IMR-90 (cell line): ENCODE measurements at regions not wholly inside any gene's neighbourhood (a gene's known extent, or its start where the extent isn't known, plus 50 kb on each side); places are given as distances from the start of the nearest gene placed in this dataset.

Experiments used
- ATAC-seq: fragments of 200-7000 bp; cut with Tn5 transposase; 2 replicates; pipeline ENCODE4 v1.9.1; 2020; ENCODE audit warnings: low read depth, mild to moderate bottlenecking, moderate library complexity
- BruUV-seq: library from RNA; stranded (reverse); fragments of 400-500 nt; replicated peaks from 2 replicates; lab custom pipeline; 2021; lab: Mats Ljungman, UMichigan
- CTCF ChIA-PET: fragments of 300-600 bp; formaldehyde crosslinking; extraction: SDS; loops from one replicate; lab custom pipeline; 2021; ENCODE audit warnings: antibody characterized with exemption; lab: Yijun Ruan, JAX
- POLR2A ChIA-PET: fragments of 300-600 bp; sonication (Branson Sonifier 250); formaldehyde crosslinking; loops from one replicate; lab custom pipeline; 2022; ENCODE audit warnings: antibody characterized with exemption; ENCODE audit not compliant: unreplicated experiment; lab: Charles Lee
- DNase-seq: peaks from one replicate; pipeline ENCODE4 v3.0.0; 2013
- H2AFZ ChIP-seq: replicated peaks from 2 replicates; pipeline ENCODE3; 2013; ENCODE audit warnings: low read length, mild to moderate bottlenecking; ENCODE audit not compliant: poor library complexity
- H2AK5ac ChIP-seq: 2 replicates; pipeline ENCODE4 v1.6.1; 2013; ENCODE audit warnings: low read depth, low read length, inconsistent platforms
- H2AK9ac ChIP-seq: replicated peaks from 2 replicates; pipeline ENCODE3; 2013; ENCODE audit warnings: mild to moderate bottlenecking, low read depth, low read length, moderate library complexity; ENCODE audit not compliant: poor library complexity
- H2BK120ac ChIP-seq: 2 replicates; pipeline ENCODE4 v1.6.1; 2013; ENCODE audit warnings: low read depth, low read length, inconsistent platforms
- H2BK15ac ChIP-seq: 3 replicates; pipeline ENCODE4 v1.6.1; 2013; ENCODE audit warnings: low read depth, low read length, inconsistent platforms
- H2BK20ac ChIP-seq: 2 replicates; pipeline ENCODE4 v1.6.1; 2013; ENCODE audit warnings: low read depth, mild to moderate bottlenecking, inconsistent platforms, low read length, moderate library complexity
- H2BK5ac ChIP-seq: 2 replicates; pipeline ENCODE4 v1.6.1; 2013; ENCODE audit warnings: mild to moderate bottlenecking, low read depth, low read length, inconsistent platforms; ENCODE audit not compliant: poor library complexity, severe bottlenecking
- H3K14ac ChIP-seq: replicated peaks from 2 replicates; pipeline ENCODE4 v1.6.1; 2013; ENCODE audit warnings: low read depth, low read length, inconsistent platforms
- H3K18ac ChIP-seq: 2 replicates; pipeline ENCODE4 v1.6.1; 2013; ENCODE audit warnings: low read depth, low read length, control low read depth
- H3K23ac ChIP-seq: 2 replicates; pipeline ENCODE4 v1.6.1; 2013; ENCODE audit warnings: low read depth, low read length, inconsistent platforms
- H3K27ac ChIP-seq: 2 replicates; pipeline ENCODE4 v1.5.1; 2013; ENCODE audit warnings: mild to moderate bottlenecking, control low read depth, low read length; ENCODE audit not compliant: insufficient read depth
- H3K27me3 ChIP-seq: 2 replicates; pipeline ENCODE4 v1.6.1; 2013; ENCODE audit warnings: low read length; ENCODE audit not compliant: control insufficient read depth, insufficient read depth
- H3K36me3 ChIP-seq: 2 replicates; pipeline ENCODE4 v1.6.1; 2013; ENCODE audit warnings: low read length, mixed read lengths; ENCODE audit not compliant: control insufficient read depth, insufficient read depth
- H3K4ac ChIP-seq: 2 replicates; pipeline ENCODE4 v1.6.1; 2013; ENCODE audit warnings: low read depth, low read length, inconsistent platforms
- H3K4me1 ChIP-seq: 2 replicates; pipeline ENCODE4 v1.6.1; 2013; ENCODE audit warnings: low read length, mixed read lengths; ENCODE audit not compliant: control insufficient read depth, insufficient read depth
- H3K4me2 ChIP-seq: 2 replicates; pipeline ENCODE4 v1.6.1; 2013; ENCODE audit warnings: low read depth, mild to moderate bottlenecking, control low read depth, low read length, moderate library complexity
- H3K4me3 ChIP-seq: 2 replicates; pipeline ENCODE4 v1.5.1; 2013; ENCODE audit warnings: low read depth, mild to moderate bottlenecking, control low read depth, low read length, moderate library complexity; ENCODE audit not compliant: insufficient read depth
- H3K56ac ChIP-seq: 2 replicates; pipeline ENCODE4 v1.6.1; 2013; ENCODE audit warnings: low read length, inconsistent platforms; ENCODE audit not compliant: insufficient read depth; ENCODE audit errors: extremely low read depth
- H3K79me1 ChIP-seq, 2 experiments: 2 replicates each; pipeline ENCODE4 v1.6.1; 2013; ENCODE audit warnings: low read length in 2 of 2, inconsistent platforms in 1 of 2, low read depth in 1 of 2
- H3K9ac ChIP-seq: 2 replicates; pipeline ENCODE4 v1.6.1; 2013; ENCODE audit warnings: low read depth, low read length, control low read depth
- H3K9me1 ChIP-seq: 2 replicates; pipeline ENCODE4 v1.6.1; 2013; ENCODE audit warnings: low read length, inconsistent platforms; ENCODE audit not compliant: insufficient read depth
- H3K9me3 ChIP-seq: 2 replicates; pipeline ENCODE4 v1.6.1; 2013; ENCODE audit warnings: low read length; ENCODE audit not compliant: control insufficient read depth, insufficient read depth
- H4K20me1 ChIP-seq: 2 replicates; pipeline ENCODE4 v1.6.1; 2013; ENCODE audit warnings: low read length, inconsistent platforms; ENCODE audit not compliant: insufficient read depth
- H4K5ac ChIP-seq: 2 replicates; pipeline ENCODE4 v1.6.1; 2013; ENCODE audit warnings: mild to moderate bottlenecking, low read depth, low read length, control low read depth
- H4K8ac ChIP-seq, 2 experiments: 2 replicates each; pipeline ENCODE4 v1.6.1; 2013; ENCODE audit warnings: low read depth in 2 of 2, low read length in 2 of 2, control low read depth in 1 of 2, inconsistent platforms in 1 of 2
- H4K91ac ChIP-seq: 2 replicates; pipeline ENCODE4 v1.6.1; 2013; ENCODE audit warnings: low read depth, low read length, inconsistent platforms; ENCODE audit not compliant: insufficient read depth
- BHLHE40 ChIP-seq: fragments of 150-350 bp; IDR thresholded peaks from 2 replicates; pipeline ENCODE4 v1.6.1; 2016; ENCODE audit warnings: mild to moderate bottlenecking, low read depth, low read length
- CEBPB ChIP-seq: IDR thresholded peaks from 2 replicates; pipeline ENCODE4 v1.6.1; 2012; ENCODE audit warnings: low read depth, low read length, improper control_type of control experiment
- CHD1 ChIP-seq: IDR thresholded peaks from 2 replicates; pipeline ENCODE4 v1.6.1; 2012; ENCODE audit warnings: low read depth, low read length, improper control_type of control experiment
- ELK1 ChIP-seq: fragments of 150-350 bp; IDR thresholded peaks from 2 replicates; pipeline ENCODE4 v1.6.1; 2016; ENCODE audit warnings: low read depth, mild to moderate bottlenecking, low read length, moderate library complexity, borderline replicate concordance
- FOS ChIP-seq: fragments of 150-350 bp; IDR thresholded peaks from 2 replicates; pipeline ENCODE4 v1.6.1; 2016; ENCODE audit warnings: low read depth, low read length
- MAFK ChIP-seq: IDR thresholded peaks from 2 replicates; pipeline ENCODE4 v1.6.1; 2012; ENCODE audit warnings: low read depth, low read length, improper control_type of control experiment
- MAZ ChIP-seq: IDR thresholded peaks from 2 replicates; pipeline ENCODE4 v1.6.1; 2012; ENCODE audit warnings: low read depth, mild to moderate bottlenecking, low read length, improper control_type of control experiment, moderate library complexity, borderline replicate concordance
- MXI1 ChIP-seq: IDR thresholded peaks from 2 replicates; pipeline ENCODE4 v1.6.1; 2012; ENCODE audit warnings: low read depth, mild to moderate bottlenecking, low read length, moderate library complexity, borderline replicate concordance
- NFE2L2 ChIP-seq: fragments of 150-350 bp; IDR thresholded peaks from 2 replicates; pipeline ENCODE4 v1.6.1; 2016; ENCODE audit warnings: low read depth, mild to moderate bottlenecking, low read length
- POLR2A ChIP-seq: IDR thresholded peaks from 2 replicates; pipeline ENCODE4 v1.6.1; 2012; ENCODE audit warnings: mild to moderate bottlenecking, low read depth, low read length
- RAD21 ChIP-seq: IDR thresholded peaks from 2 replicates; pipeline ENCODE4 v1.6.1; 2012; ENCODE audit warnings: low read length, improper control_type of control experiment
- RCOR1 ChIP-seq: IDR thresholded peaks from 2 replicates; pipeline ENCODE4 v1.6.1; 2012; ENCODE audit warnings: mild to moderate bottlenecking, low read length, improper control_type of control experiment; ENCODE audit not compliant: insufficient replicate concordance
- RFX5 ChIP-seq: IDR thresholded peaks from 2 replicates; pipeline ENCODE4 v1.8.0; 2012; ENCODE audit warnings: low read depth, mild to moderate bottlenecking, low read length, moderate library complexity
- SMC3 ChIP-seq: fragments of 150-350 bp; IDR thresholded peaks from 2 replicates; pipeline ENCODE4 v1.6.1; 2016; ENCODE audit warnings: low read depth, mild to moderate bottlenecking, antibody characterized with exemption, low read length, moderate library complexity
- WGBS, 2 experiments: methylation state at CpG; one replicate each; pipeline versions ENCODE4 v1.1.5 to v1.1.7; 2013; ENCODE audit warnings: missing lambda C conversion rate in 2 of 2; ENCODE audit not compliant: insufficient read length in 1 of 2; ENCODE audit errors: extremely low coverage in 2 of 2; 5-methylcytosine and 5-hydroxymethylcytosine counted together
- dilution Hi-C: fragments of 300-500 bp; cut with HindIII; formaldehyde crosslinking; loops from one replicate; pipeline ENCODE4 v1.14.3; 2018; ENCODE audit warnings: low sequenced_read_pairs; ENCODE audit not compliant: unreplicated experiment
- in situ Hi-C: fragments of 300-500 bp; cut with MboI; formaldehyde crosslinking; loops from 3 replicates; pipeline ENCODE4 v1.14.3; 2019; ENCODE audit warnings: low sequenced_read_pairs, inconsistent platforms, mixed read lengths
- intact Hi-C: fragments of 100-400 bp; cut with micrococcal nuclease; formaldehyde crosslinking; loops from 2 replicates; pipeline ENCODE4 v1.10.0; 2022
- TF ChIP-seq, protein P1 (sequence below): fragments of 150-350 bp; IDR thresholded peaks from 2 replicates; pipeline ENCODE4 v1.6.1; 2017; ENCODE audit warnings: mild to moderate bottlenecking, antibody characterized with exemption, low read length, low read depth
- TF ChIP-seq, protein P2 (sequence below): conservative IDR thresholded peaks from 2 replicates; pipeline ENCODE4 v1.5.1; 2012; ENCODE audit warnings: mild to moderate bottlenecking, low read depth, low read length, improper control_type of control experiment

- Histone ChIP-seq H3K79me1 (no peaks in the 10 kb centered on the region), H3K27ac (no peak overlapping the region), H3K18ac (no peak overlapping the region), H2BK15ac (no peak overlapping the region), H4K20me1 (no peaks in the 10 kb centered on the region), H2AK5ac (no peak overlapping the region), H2BK120ac (no peak overlapping the region), H3K4me1 (no peaks in the 10 kb centered on the region), H4K91ac (no peak overlapping the region), H3K36me3 (no peaks in the 10 kb centered on the region), H3K23ac (no peak overlapping the region), H4K8ac (no peak overlapping the region), H2BK20ac (no peak overlapping the region), H3K4ac (no peak overlapping the region), H2BK5ac (no peak overlapping the region), H3K9me1 (no peaks in the 10 kb centered on the region), H2AFZ (no peak overlapping the region), H3K56ac (no peak overlapping the region), H3K27me3 (peaks cover 2% of the 10 kb centered on the region; the same call in 1 of the 2 replicates), H2AK9ac (no peak overlapping the region), H3K4me3 (no peak overlapping the region), H3K9ac (no peak overlapping the region), H3K9me3 (no peaks in the 10 kb centered on the region), H3K4me2 (no peak overlapping the region), H3K14ac (no peak overlapping the region), H4K5ac (no peak overlapping the region)
- ATAC-seq (no peak), DNase-seq (no peak)
- in situ Hi-C loops (no loop called here), intact Hi-C loops (loop anchor here (2.0 kb wide), 1 partner anchor 547 kb away; the partner anchor contains the start of gene ANKRD10), dilution Hi-C loops (no loop called here)
- BruUV-seq, result no TSS peak
- ChIA-PET POLR2A (no interaction called here), CTCF (no interaction called here)
- TF ChIP-seq BHLHE40 (no peak), RFX5 (no peak), POLR2A (no peak), NFE2L2 (no peak), MXI1 (no peak), FOS (no peak), ELK1 (no peak), CHD1 (no peak), RAD21 (no peak), MAFK (no peak), MAZ (no peak), RCOR1 (no peak), CEBPB (no peak), SMC3 (no peak)
- TF ChIP-seq, protein P1, sequence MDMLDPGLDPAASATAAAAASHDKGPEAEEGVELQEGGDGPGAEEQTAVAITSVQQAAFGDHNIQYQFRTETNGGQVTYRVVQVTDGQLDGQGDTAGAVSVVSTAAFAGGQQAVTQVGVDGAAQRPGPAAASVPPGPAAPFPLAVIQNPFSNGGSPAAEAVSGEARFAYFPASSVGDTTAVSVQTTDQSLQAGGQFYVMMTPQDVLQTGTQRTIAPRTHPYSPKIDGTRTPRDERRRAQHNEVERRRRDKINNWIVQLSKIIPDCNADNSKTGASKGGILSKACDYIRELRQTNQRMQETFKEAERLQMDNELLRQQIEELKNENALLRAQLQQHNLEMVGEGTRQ, result no peak
- TF ChIP-seq, protein P2, sequence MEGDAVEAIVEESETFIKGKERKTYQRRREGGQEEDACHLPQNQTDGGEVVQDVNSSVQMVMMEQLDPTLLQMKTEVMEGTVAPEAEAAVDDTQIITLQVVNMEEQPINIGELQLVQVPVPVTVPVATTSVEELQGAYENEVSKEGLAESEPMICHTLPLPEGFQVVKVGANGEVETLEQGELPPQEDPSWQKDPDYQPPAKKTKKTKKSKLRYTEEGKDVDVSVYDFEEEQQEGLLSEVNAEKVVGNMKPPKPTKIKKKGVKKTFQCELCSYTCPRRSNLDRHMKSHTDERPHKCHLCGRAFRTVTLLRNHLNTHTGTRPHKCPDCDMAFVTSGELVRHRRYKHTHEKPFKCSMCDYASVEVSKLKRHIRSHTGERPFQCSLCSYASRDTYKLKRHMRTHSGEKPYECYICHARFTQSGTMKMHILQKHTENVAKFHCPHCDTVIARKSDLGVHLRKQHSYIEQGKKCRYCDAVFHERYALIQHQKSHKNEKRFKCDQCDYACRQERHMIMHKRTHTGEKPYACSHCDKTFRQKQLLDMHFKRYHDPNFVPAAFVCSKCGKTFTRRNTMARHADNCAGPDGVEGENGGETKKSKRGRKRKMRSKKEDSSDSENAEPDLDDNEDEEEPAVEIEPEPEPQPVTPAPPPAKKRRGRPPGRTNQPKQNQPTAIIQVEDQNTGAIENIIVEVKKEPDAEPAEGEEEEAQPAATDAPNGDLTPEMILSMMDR, result no peak
- WGBS, 2 experiments, result 65% methylated on average over 6 of the region's 15 CpGs; no CpG with 5 or more reads in 1 of the 2 experiments
Measured at GRCh38 chr13:111461445-111462149, 141.2 kb downstream of the TEX29 start.
